ENCODE measurements at regions not wholly inside any gene's neighbourhood (a gene's known extent, or its start where the extent isn't known, plus 50 kb on each side); places are given as distances from the start of the nearest gene placed in this dataset.

GRCh38 chr5:19001054-19001453 is 986.9 kb downstream of the CDH18 start:
- no peaks in the 10 kb centered on the region for H4K20me1 ChIP-seq (replicated peaks in 1 of 2; ENCODE audit: control insufficient read depth in 1 of 2, insufficient read depth in 2 of 2, low read length in 2 of 2)
- H3K4me1 ChIP-seq (replicated peaks in 1 of 4; ENCODE audit: control insufficient read depth in 3 of 4, insufficient read depth in 4 of 4, low read length in 3 of 4) = no peaks in the 10 kb centered on the region
- H2BK12ac ChIP-seq (ENCODE audit: low read depth, low read length) = no peak overlapping the region
- H3K4me2 ChIP-seq (ENCODE audit: insufficient read depth in 1 of 2, low read depth in 2 of 2, low read length in 2 of 2) = no peak overlapping the region
- no peak overlapping the region for H3K14ac ChIP-seq (ENCODE audit: insufficient read length)
- no peaks in the 10 kb centered on the region for H3K79me2 ChIP-seq (ENCODE audit: control insufficient read depth in 1 of 2, insufficient read depth in 2 of 2, low read length in 2 of 2)
- no peak overlapping the region for H2BK5ac ChIP-seq (ENCODE audit: low read depth, low read length)
- no peaks in the 10 kb centered on the region for H3K36me3 ChIP-seq (ENCODE audit: control insufficient read depth in 2 of 4, insufficient read depth in 4 of 4, low read length in 3 of 4)
- H3K4me3 ChIP-seq (ENCODE audit: extremely low read depth in 1 of 4, insufficient read depth in 2 of 4, low read depth in 3 of 4, low read length in 4 of 4) = no peak overlapping the region
- no peak overlapping the region for H3K9ac ChIP-seq (replicated peaks in 1 of 4; ENCODE audit: extremely low read depth in 1 of 4, low read depth in 3 of 4, low read length in 3 of 4)
- no peak overlapping the region for H2BK20ac ChIP-seq (ENCODE audit: low read length)
- H4K91ac ChIP-seq (replicated peaks; ENCODE audit: insufficient read length, low read length) = no peak overlapping the region
- H2BK15ac ChIP-seq (ENCODE audit: low read length) = no peak overlapping the region
- H3K27ac ChIP-seq (ENCODE audit: low read depth, low read length) = no peak overlapping the region
- H2BK120ac ChIP-seq (replicated peaks; ENCODE audit: low read depth, low read length) = no peak overlapping the region
- no peak overlapping the region for H4K5ac ChIP-seq (ENCODE audit: insufficient read length, low read depth, low read length)
- H3K18ac ChIP-seq (ENCODE audit: extremely low read depth, low read length) = no peak overlapping the region
- H3K56ac ChIP-seq (replicated peaks; ENCODE audit: insufficient read length, low read depth, low read length) = no peak overlapping the region
- DNase-seq (ENCODE audit: low read depth in 1 of 2, low spot score in 2 of 2) = no peak
- H3K27me3 ChIP-seq (replicated peaks in 1 of 4; ENCODE audit: control insufficient read depth in 3 of 4, extremely low read depth in 1 of 4, insufficient read depth in 3 of 4, low read length in 3 of 4) = no peaks in the 10 kb centered on the region
- no peak overlapping the region for H3K4ac ChIP-seq (replicated peaks; ENCODE audit: insufficient read length, low read depth, low read length)
- no peak for FAIRE-seq
- no peak overlapping the region for H2AK5ac ChIP-seq (ENCODE audit: low read depth, low read length)
- POLR2A ChIA-PET (ENCODE audit: partially characterized antibody) = no interaction called here
- no peaks in the 10 kb centered on the region for H3K9me3 ChIP-seq (ENCODE audit: insufficient read depth in 2 of 2, low read depth in 1 of 2, low read length in 1 of 2)
- no peak overlapping the region for H4K8ac ChIP-seq (ENCODE audit: extremely low read depth, insufficient read depth, low read length)
- H3K23me2 ChIP-seq (ENCODE audit: low read depth, low read length) = no peaks in the 10 kb centered on the region
- TF ChIP-seq CTCF (IDR thresholded peaks at IDR 0.05; ENCODE audit: control extremely low read depth in 1 of 3, insufficient read depth in 1 of 3, low read depth in 1 of 3, low read length in 3 of 3) (no peak), NRF1 (IDR thresholded peaks at IDR 0.05; ENCODE audit: low read depth, low read length) (no peak), YY1 (IDR thresholded peaks at IDR 0.05; ENCODE audit: low read depth, low read length) (no peak), RBBP5 (IDR thresholded peaks at IDR 0.05; ENCODE audit: borderline replicate concordance, low read depth, low read length) (no peak), EGR1 (IDR thresholded peaks at IDR 0.05; ENCODE audit: borderline replicate concordance, low read depth, low read length) (no peak), RXRA (IDR thresholded peaks at IDR 0.05; ENCODE audit: insufficient read depth, low read depth, low read length) (no peak), JUND (IDR thresholded peaks at IDR 0.05; ENCODE audit: low read length) (no peak), TBP (IDR thresholded peaks at IDR 0.05; ENCODE audit: low read depth, low read length) (no peak), SAP30 (IDR thresholded peaks at IDR 0.05; ENCODE audit: insufficient read depth, insufficient replicate concordance, low read length) (no peak), SUZ12 (IDR thresholded peaks at IDR 0.05; ENCODE audit: low read length) (no peak), NANOG (IDR thresholded peaks at IDR 0.05; ENCODE audit: insufficient read depth, low read depth, low read length, poor library complexity, severe bottlenecking) (no peak), POU5F1 (IDR thresholded peaks at IDR 0.05; ENCODE audit: low read depth, low read length) (no peak), KDM5A (IDR thresholded peaks at IDR 0.05; ENCODE audit: low read length) (no peak), POLR2A (IDR thresholded peaks at IDR 0.05; ENCODE audit: control extremely low read depth in 1 of 2, low read depth in 2 of 2, low read length in 2 of 2) (no peak)
- 78% methylated on average over 1 of the region's 1 CpG; no CpG with 5 or more reads in 1 of the 2 experiments for WGBS, 2 experiments (ENCODE audit: extremely low coverage in 1 of 2, insufficient coverage in 1 of 2, insufficient read length in 1 of 2, insufficient replicate concordance in 2 of 2, low coverage in 1 of 2, low lambda C conversion rate in 2 of 2, missing lambda C conversion rate in 1 of 2)
- H2AFZ ChIP-seq (ENCODE audit: low read length) = no peak overlapping the region
- no peaks in the 10 kb centered on the region for H3K79me1 ChIP-seq (ENCODE audit: low read depth, low read length)
- CTCF ChIA-PET (ENCODE audit: partially characterized antibody) = no interaction called here
- no peak overlapping the region for H3K23ac ChIP-seq (ENCODE audit: insufficient read length)

Data from H1 (cell line).